ENCODE measurements at regions not wholly inside any gene's neighbourhood (a gene's known extent, or its start where the extent isn't known, plus 50 kb on each side); places are given as distances from the start of the nearest gene placed in this dataset.
"Not testable (repeated sequence)": the region's sequence is repeated elsewhere in the genome, so short reads cannot be mapped to it uniquely, and the experiment has no call there.

GRCh38 chr7:84738583-84739150 is 448.2 kb downstream of the SEMA3D start:
- peaks cover 7% of the 10 kb centered on the region for H3K4me1 ChIP-seq (ENCODE audit: insufficient read depth)

GRCh38 chr7:84735677-84736076 is 451.2 kb downstream of the SEMA3D start:
- Histone ChIP-seq H3K4me3 (no peak overlapping the region), H2AFZ (no peak overlapping the region), H3K9me2 (ENCODE audit: insufficient read depth) (no peaks in the 10 kb centered on the region), H3K27ac (no peak overlapping the region), H3K9me3 (ENCODE audit: low read depth) (no peaks in the 10 kb centered on the region), H3K36me3 (ENCODE audit: low read depth) (no peaks in the 10 kb centered on the region), H3K27me3 (replicated peaks; ENCODE audit: insufficient read depth) (no peaks in the 10 kb centered on the region), H3K4me2 (ENCODE audit: unreplicated experiment) (no peak overlapping the region), H4K20me1 (ENCODE audit: insufficient read depth) (no peaks in the 10 kb centered on the region), H3K4me1 (ENCODE audit: insufficient read depth) (peaks cover 7% of the 10 kb centered on the region), H3K79me2 (ENCODE audit: insufficient read depth) (no peaks in the 10 kb centered on the region), H3K9ac (no peak overlapping the region), H3F3A (ENCODE audit: insufficient read depth) (no peaks in the 10 kb centered on the region)
- TF ChIP-seq EZH2phosphoT487 (IDR thresholded peaks at IDR 0.05; ENCODE audit: insufficient read depth, low read depth) = no peak
- no peak for TF ChIP-seq EZH2 (IDR thresholded peaks at IDR 0.05; ENCODE audit: insufficient read depth, poor library complexity, severe bottlenecking)
- in situ Hi-C loops (cut with MboI) = no loop called here
- no peak for DNase-seq
- whole genome bisulfite sequencing, 2 experiments (ENCODE audit: low coverage in 1 of 2, low lambda C conversion rate in 2 of 2, missing lambda C conversion rate in 2 of 2) = 89 to 97% methylated on average over 1 of the region's 1 CpG

More at GRCh38 chr7:84738583-84739150, 448.2 kb downstream of the SEMA3D start:
- H4K20me1 ChIP-seq (ENCODE audit: insufficient read depth) = no peaks in the 10 kb centered on the region
- no peak overlapping the region for H3K27ac ChIP-seq
- no peak overlapping the region for H3K4me2 ChIP-seq (ENCODE audit: unreplicated experiment)
- 96 to 97% methylated on average over 9 of the region's 9 CpGs for WGBS, 2 experiments (ENCODE audit: low coverage in 1 of 2, low lambda C conversion rate in 2 of 2, missing lambda C conversion rate in 2 of 2)
- DNase-seq = no peak
- H3K9me3 ChIP-seq (ENCODE audit: low read depth) = no peaks in the 10 kb centered on the region
- no peaks in the 10 kb centered on the region for H3K79me2 ChIP-seq (ENCODE audit: insufficient read depth)
- no peaks in the 10 kb centered on the region for H3K27me3 ChIP-seq (replicated peaks; ENCODE audit: insufficient read depth)
- TF ChIP-seq EZH2phosphoT487 (IDR thresholded peaks at IDR 0.05; ENCODE audit: insufficient read depth, low read depth) (no peak), EZH2 (IDR thresholded peaks at IDR 0.05; ENCODE audit: insufficient read depth, poor library complexity, severe bottlenecking) (no peak)
- H3K4me3 ChIP-seq = no peak overlapping the region
- no peaks in the 10 kb centered on the region for H3K9me2 ChIP-seq (ENCODE audit: insufficient read depth)
- no peak overlapping the region for H3K9ac ChIP-seq
- no peak overlapping the region for H2AFZ ChIP-seq
- in situ Hi-C loops (cut with MboI) = no loop called here
- no peaks in the 10 kb centered on the region for H3F3A ChIP-seq (ENCODE audit: insufficient read depth)
- no peaks in the 10 kb centered on the region for H3K36me3 ChIP-seq (ENCODE audit: low read depth)

- H2AFZ ChIP-seq = peak overlapping the region; percentile 45
- H3K4me2 ChIP-seq (ENCODE audit: unreplicated experiment) = peak overlapping the region; percentile 13
- WGBS, 2 experiments (ENCODE audit: low coverage in 1 of 2, low lambda C conversion rate in 2 of 2, missing lambda C conversion rate in 2 of 2) = 70 to 73% methylated on average over 3 of the region's 3 CpGs
- H3F3A ChIP-seq (ENCODE audit: insufficient read depth) = peaks cover under 1% of the 10 kb centered on the region
- H3K79me2 ChIP-seq (ENCODE audit: insufficient read depth) = no peaks in the 10 kb centered on the region
- TF ChIP-seq EZH2 (IDR thresholded peaks at IDR 0.05; ENCODE audit: insufficient read depth, poor library complexity, severe bottlenecking) (no peak), EZH2phosphoT487 (IDR thresholded peaks at IDR 0.05; ENCODE audit: insufficient read depth, low read depth) (no peak)
- no peaks in the 10 kb centered on the region for H3K9me2 ChIP-seq (ENCODE audit: insufficient read depth)
- peak; percentile 19 for DNase-seq
- no peak overlapping the region for H3K4me3 ChIP-seq
- H3K4me1 ChIP-seq (ENCODE audit: insufficient read depth) = peaks cover 7% of the 10 kb centered on the region
- no peaks in the 10 kb centered on the region for H3K27me3 ChIP-seq (replicated peaks; ENCODE audit: insufficient read depth)
- no peaks in the 10 kb centered on the region for H4K20me1 ChIP-seq (ENCODE audit: insufficient read depth)
- H3K36me3 ChIP-seq (ENCODE audit: low read depth) = no peaks in the 10 kb centered on the region
- no peak overlapping the region for H3K27ac ChIP-seq
- H3K9me3 ChIP-seq (ENCODE audit: low read depth) = no peaks in the 10 kb centered on the region
- in situ Hi-C loops (cut with MboI) = no loop called here
- no peak overlapping the region for H3K9ac ChIP-seq
Observed at GRCh38 chr7:84735011-84735410, 451.8 kb downstream of the SEMA3D start.

- H3K4me1 ChIP-seq (ENCODE audit: insufficient read depth) = peaks cover 17% of the 10 kb centered on the region
- 88 to 90% methylated on average over 2 of the region's 2 CpGs for WGBS, 2 experiments (ENCODE audit: low coverage in 1 of 2, low lambda C conversion rate in 2 of 2, missing lambda C conversion rate in 2 of 2)
- H3K9me2 ChIP-seq (ENCODE audit: insufficient read depth); H3K4me3 ChIP-seq; H2AFZ ChIP-seq; H3K79me2 ChIP-seq (ENCODE audit: insufficient read depth); H3K9ac ChIP-seq; H3K4me2 ChIP-seq (ENCODE audit: unreplicated experiment); H3K9me3 ChIP-seq (ENCODE audit: low read depth); H3K27ac ChIP-seq; DNase-seq; H4K20me1 ChIP-seq (ENCODE audit: insufficient read depth); in situ Hi-C loops (cut with MboI); H3K27me3 ChIP-seq (replicated peaks; ENCODE audit: insufficient read depth); H3K36me3 ChIP-seq (ENCODE audit: low read depth): not testable (repeated sequence)
- peaks cover 11% of the 10 kb centered on the region for H3F3A ChIP-seq (ENCODE audit: insufficient read depth)
Observed at GRCh38 chr7:84733976-84734375, 452.9 kb downstream of the SEMA3D start.

DNA sequence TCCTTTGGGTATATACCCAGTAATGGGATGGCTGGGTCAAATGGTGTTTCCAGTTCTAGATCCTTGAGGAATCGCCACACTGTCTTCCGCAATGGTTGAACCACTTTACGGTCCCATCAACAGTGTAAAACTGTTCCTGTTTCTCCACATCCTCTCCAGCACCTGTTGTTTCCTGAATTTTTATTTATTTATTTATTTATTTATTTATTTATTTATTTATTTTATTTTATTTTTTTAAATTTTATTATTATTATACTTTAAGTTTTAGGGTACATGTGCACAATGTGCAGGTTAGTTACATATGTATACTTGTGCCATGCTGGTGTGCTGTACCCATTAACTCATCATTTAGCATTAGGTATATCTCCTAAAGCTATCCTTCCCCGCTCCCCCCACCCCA is 456.0 kb downstream of the SEMA3D start:
- H3K79me2 ChIP-seq (ENCODE audit: insufficient read depth); H2AFZ ChIP-seq; H3K4me3 ChIP-seq; H3K27me3 ChIP-seq (replicated peaks; ENCODE audit: insufficient read depth); H4K20me1 ChIP-seq (ENCODE audit: insufficient read depth); H3K9ac ChIP-seq; in situ Hi-C loops (cut with MboI); H3K9me3 ChIP-seq (ENCODE audit: low read depth); H3K36me3 ChIP-seq (ENCODE audit: low read depth); H3K9me2 ChIP-seq (ENCODE audit: insufficient read depth); H3K27ac ChIP-seq; H3K4me2 ChIP-seq (ENCODE audit: unreplicated experiment); DNase-seq: not testable (repeated sequence)
- H3F3A ChIP-seq (ENCODE audit: insufficient read depth) = peaks cover 22% of the 10 kb centered on the region
- peaks cover 22% of the 10 kb centered on the region for H3K4me1 ChIP-seq (ENCODE audit: insufficient read depth)
- 87 to 88% methylated on average over 4 of the region's 4 CpGs for WGBS, 2 experiments (ENCODE audit: low coverage in 1 of 2, low lambda C conversion rate in 2 of 2, missing lambda C conversion rate in 2 of 2)

All from GM23248 (cell line).